K562 (cell line): ENCODE measurements at regions not wholly inside any gene's neighbourhood (a gene's known extent, or its start where the extent isn't known, plus 50 kb on each side); places are given as distances from the start of the nearest gene placed in this dataset.

Experiments
- ATAC-seq: fragments of 200-7000 bp; cut with Tn5 transposase; 3 replicates; pipeline ENCODE4 v1.9.1; 2020; ENCODE audit warnings: moderate library complexity
- BruUV-seq: library from RNA; stranded (reverse); fragments of 400-500 nt; replicated peaks from 2 replicates; lab custom pipeline; 2021; lab: Mats Ljungman, UMichigan
- CTCF ChIA-PET: fragments of 300-600 bp; formaldehyde crosslinking; extraction: SDS; loops from one replicate; lab custom pipeline; 2021; ENCODE audit warnings: low intra/inter-chr PET ratio; lab: Yijun Ruan, JAX
- POLR2A ChIA-PET: fragments of 300-600, 350-650 bp; sonication (Branson Sonifier 250); formaldehyde crosslinking; extraction: SDS; loops from one replicate; lab custom pipeline; 2021; ENCODE audit warnings: antibody characterized with exemption, inconsistent platforms; lab: Yijun Ruan, JAX
- DNase-seq, 4 experiments: peaks; one replicate each; pipeline versions ENCODE4 v3.0.0 to v3.0.0-alpha.2; 2011 to 2018; ENCODE audit warnings: low spot score in 3 of 4, mixed read lengths in 3 of 4; ENCODE audit errors: extremely low read depth in 1 of 4
- FAIRE-seq: peaks from 2 replicates; lab custom pipeline; 2011; peaks lifted over from hg19 to GRCh38; lab: Jason Lieb, UNC
- H2AFZ ChIP-seq: 2 replicates; pipeline ENCODE4 v1.6.0; 2011; ENCODE audit warnings: low read depth, low read length, control low read depth, inconsistent platforms
- H3K27ac ChIP-seq: fragments of 200-600 bp; 3 replicates; pipeline ENCODE4 v1.8.0; 2011; ENCODE audit warnings: low read depth, mild to moderate bottlenecking, control low read depth, inconsistent platforms, low read length, moderate library complexity, mixed read lengths; ENCODE audit errors: extremely low read depth
- H3K27me3 ChIP-seq, 2 experiments: fragments of 300-600 bp in 1 of 2; 2 replicates in 1 of 2; 3 replicates in 1 of 2; pipeline versions ENCODE4 v1.6.0 to v1.8.0; 2011; ENCODE audit warnings: inconsistent platforms in 2 of 2, low read length in 2 of 2, mild to moderate bottlenecking in 1 of 2, mixed read lengths in 1 of 2, moderate library complexity in 1 of 2; ENCODE audit not compliant: control insufficient read depth in 2 of 2, insufficient read depth in 2 of 2
- H3K36me3 ChIP-seq: fragments of 300-600 bp; 3 replicates; pipeline ENCODE4 v1.8.0; 2011; ENCODE audit warnings: mild to moderate bottlenecking, low read length, inconsistent platforms; ENCODE audit not compliant: control insufficient read depth, insufficient read depth
- H3K4me1 ChIP-seq, 2 experiments: fragments of 200-600 bp in 1 of 2; replicated peaks in 1 of 2; 2 replicates in 1 of 2; 3 replicates in 1 of 2; pipeline versions ENCODE4 v1.5.1 to v1.8.0; 2011; ENCODE audit warnings: inconsistent platforms in 2 of 2, low read length in 2 of 2, mild to moderate bottlenecking in 1 of 2, mixed read lengths in 1 of 2, moderate library complexity in 1 of 2; ENCODE audit not compliant: control insufficient read depth in 2 of 2, insufficient read depth in 2 of 2
- H3K4me2 ChIP-seq: 2 replicates; pipeline ENCODE4 v1.6.1; 2011; ENCODE audit warnings: low read length, control low read depth, inconsistent platforms, mixed read lengths; ENCODE audit not compliant: insufficient read depth
- H3K4me3 ChIP-seq: fragments of 200-600 bp; sonication (generic), shearing (Covaris generic); 2 replicates; pipeline ENCODE4 v1.5.1; 2016; ENCODE audit warnings: control low read depth, inconsistent platforms
- H3K79me2 ChIP-seq: fragments of 200-600 bp; 3 replicates; pipeline ENCODE4 v1.8.0; 2011; ENCODE audit warnings: low read length, inconsistent platforms; ENCODE audit not compliant: control insufficient read depth, insufficient read depth
- H3K9ac ChIP-seq, 2 experiments: 2 replicates each; pipeline versions ENCODE4 v1.6.0 to v1.6.1; 2011; ENCODE audit warnings: low read depth in 2 of 2, low read length in 2 of 2, control low read depth in 1 of 2, inconsistent platforms in 1 of 2, mild to moderate bottlenecking in 1 of 2, mixed read lengths in 1 of 2; ENCODE audit not compliant: insufficient read depth in 1 of 2
- H3K9me1 ChIP-seq: one replicate; pipeline ENCODE4 v1.6.0; 2011; ENCODE audit warnings: inconsistent platforms, mild to moderate bottlenecking, low read length, moderate library complexity; ENCODE audit not compliant: control insufficient read depth, insufficient read depth
- H3K9me3 ChIP-seq: replicated peaks from 2 replicates; pipeline ENCODE4 v1.5.1; 2011; ENCODE audit warnings: low read depth, low read length, inconsistent platforms; ENCODE audit not compliant: control insufficient read depth, insufficient read depth
- H4K20me1 ChIP-seq: replicated peaks from 2 replicates; pipeline ENCODE4 v1.6.1; 2011; ENCODE audit warnings: low read length, inconsistent platforms, mixed read lengths; ENCODE audit not compliant: control insufficient read depth, insufficient read depth
- ATF6 ChIP-seq: sonication (generic); formaldehyde crosslinking; IDR thresholded peaks from 2 replicates; pipeline ENCODE4 v1.4.0; 2020; ENCODE audit warnings: mild to moderate bottlenecking, missing genetic modification reagents
- BHLHE40 ChIP-seq: IDR thresholded peaks from 2 replicates; pipeline ENCODE4 v1.6.1; 2011; ENCODE audit warnings: low read length, improper control_type of control experiment
- CBX3 ChIP-seq, 2 experiments: IDR thresholded peaks; 1 replicate in 1 of 2; 2 replicates in 1 of 2; pipeline ENCODE4 v1.6.1; 2012; ENCODE audit warnings: inconsistent platforms in 2 of 2, low read length in 2 of 2, borderline replicate concordance in 1 of 2, control low read depth in 1 of 2
- CCAR2 ChIP-seq: fragments of 200-400 bp; formaldehyde crosslinking; IDR thresholded peaks from 2 replicates; pipeline ENCODE4 v1.6.1; 2017; ENCODE audit warnings: mild to moderate bottlenecking, low read depth, low read length
- CTCF ChIP-seq, 3 experiments: IDR thresholded peaks in 2 of 3; conservative IDR thresholded peaks in 1 of 3; 2 replicates each; pipeline ENCODE4 v1.5.1; 2011 to 2012; ENCODE audit warnings: low read length in 3 of 3, mild to moderate bottlenecking in 3 of 3, control low read depth in 2 of 3, improper control_type of control experiment in 1 of 3, inconsistent platforms in 1 of 3, low read depth in 1 of 3, mixed read lengths in 1 of 3, moderate library complexity in 1 of 3; ENCODE audit not compliant: insufficient read depth in 2 of 3
- FOXP1 ChIP-seq: sonication (generic); formaldehyde crosslinking; IDR thresholded peaks from 2 replicates; pipeline ENCODE4 v1.8.0; 2022; ENCODE audit warnings: mild to moderate bottlenecking, missing genetic modification reagents
- REST ChIP-seq, 2 experiments: fragments of 450-650 bp; formaldehyde crosslinking in 1 of 2; IDR thresholded peaks; 2 replicates each; pipeline versions ENCODE4 v1.4.0 to v1.6.1; 2014 to 2020; ENCODE audit warnings: mild to moderate bottlenecking in 2 of 2, borderline replicate concordance in 1 of 2, low read depth in 1 of 2
- ZNF140 ChIP-seq: fragments of 250-450 bp; sonication (Bioruptor Pico); IDR thresholded peaks from 2 replicates; pipeline ENCODE4 v1.8.0; 2021; ENCODE audit warnings: moderate library complexity, mild to moderate bottlenecking, inconsistent platforms
- ZNF232 ChIP-seq: sonication (generic); formaldehyde crosslinking; IDR thresholded peaks from 2 replicates; pipeline ENCODE4 v1.8.0; 2022; ENCODE audit warnings: mild to moderate bottlenecking, missing genetic modification reagents
- ZNF316 ChIP-seq: fragments of 450-650 bp; IDR thresholded peaks from 2 replicates; pipeline ENCODE4 v1.6.1; 2016
- WGBS: fragments of 100-300 bp; shearing (Covaris generic); methylation state at CpG from one replicate; pipeline ENCODE4 v1.1.6; 2016; ENCODE audit warnings: low coverage, mixed read lengths; ENCODE audit not compliant: insufficient coverage; ENCODE audit errors: missing lambda C conversion rate; 5-methylcytosine and 5-hydroxymethylcytosine counted together
- in situ Hi-C: fragments of 300-500 bp; cut with MboI; formaldehyde crosslinking; loops from 4 replicates; pipeline ENCODE4 v1.15.0; 2018; ENCODE audit warnings: inconsistent platforms, mixed read lengths
- intact Hi-C: fragments of 100-400 bp; cut with micrococcal nuclease; formaldehyde crosslinking; loops from 2 replicates; pipeline ENCODE4 v1.14.2; 2022

- FAIRE-seq, result peak; percentile 56
- 1% methylated on average over 4 of the region's 4 CpGs for WGBS
- ChIA-PET POLR2A (no interaction called here), CTCF (interaction anchor here (0.7 kb wide), 1 partner anchor 934 kb away, joined by 3 read pairs; no protein-coding TSS in a partner anchor)
- peak; percentile 30 to 57 (median 52) for DNase-seq
- no peaks in the 10 kb centered on the region for H3K79me2 ChIP-seq
- H3K27ac ChIP-seq, result no peak overlapping the region
- no peak overlapping the region for H2AFZ ChIP-seq
- intact Hi-C loops (loop anchor here (10.0 kb wide), 1 partner anchor 1578 kb away; no protein-coding TSS in a partner anchor), in situ Hi-C loops (no loop called here)
- H3K9me1 ChIP-seq, result no peaks in the 10 kb centered on the region
- no TSS peak for BruUV-seq
- ATAC-seq, result peak; percentile 54; the same call in 1 of the 3 replicates
- H3K9me3 ChIP-seq, result no peaks in the 10 kb centered on the region
- no peaks in the 10 kb centered on the region for H3K36me3 ChIP-seq
- H3K27me3 ChIP-seq, result no peaks in the 10 kb centered on the region
- H3K4me3 ChIP-seq, result no peak overlapping the region
- H3K4me1 ChIP-seq, result no peaks in the 10 kb centered on the region
- no peak overlapping the region for H3K9ac ChIP-seq
- H3K4me2 ChIP-seq, result no peak overlapping the region
- H4K20me1 ChIP-seq, result no peaks in the 10 kb centered on the region
- TF ChIP-seq ZNF316, result no peak
- TF ChIP-seq CBX3 (IDR thresholded peaks at IDR 0.05; ENCODE audit: borderline replicate concordance in 1 of 2, low read length in 2 of 2), result no peak
- TF ChIP-seq ATF6 (CRISPR knock-in tag), result no peak
- peak; percentile 29 to 72 (median 69); a peak in 5 of 6 replicates for TF ChIP-seq CTCF (IDR thresholded peaks at IDR 0.05 in 2 of 3, conservative IDR thresholded peaks at IDR 0.05 in 1 of 3; ENCODE audit: insufficient read depth in 2 of 3, low read depth in 1 of 3, low read length in 3 of 3)
- TF ChIP-seq ZNF140 (CRISPR knock-in tag), result no peak
- peak; percentile 47; the same call in 1 of the 2 replicates for TF ChIP-seq REST (IDR thresholded peaks at IDR 0.05; ENCODE audit: borderline replicate concordance)
- no peak for TF ChIP-seq REST (CRISPR knock-in tag; IDR thresholded peaks at IDR 0.05; ENCODE audit: low read depth)
- TF ChIP-seq ZNF232, result no peak
- no peak for TF ChIP-seq BHLHE40
- TF ChIP-seq FOXP1 (CRISPR knock-in tag), result no peak
- TF ChIP-seq CCAR2, result no peak
Measured at GRCh38 chr2:60152226-60152833, 401.1 kb downstream of the BCL11A start.
